ENCODE measurements at regions not wholly inside any gene's neighbourhood (a gene's known extent, or its start where the extent isn't known, plus 50 kb on each side); places are given as distances from the start of the nearest gene placed in this dataset.

DNA sequence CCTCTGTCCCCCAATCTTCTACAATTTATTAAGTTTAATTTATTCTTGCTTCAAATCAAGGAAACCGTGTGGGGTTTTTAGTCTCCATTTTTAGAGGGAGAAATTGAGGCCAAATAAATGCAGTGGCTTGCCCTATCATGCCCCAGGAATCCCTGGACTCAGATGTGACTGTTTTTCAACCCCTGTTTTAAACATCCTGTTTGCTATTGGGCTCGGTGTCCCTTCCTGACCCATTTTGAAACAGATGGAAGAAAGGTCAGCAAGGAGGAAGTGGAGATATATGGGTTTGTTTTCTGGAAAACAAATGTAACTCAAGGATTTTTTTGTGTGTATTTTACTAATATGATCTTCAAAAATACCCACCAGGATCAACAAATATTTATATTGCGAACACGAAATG, 84.7 kb downstream of the DACT1 start:
- Histone ChIP-seq H3K4me2 (ENCODE audit: low read length) (no peak overlapping the region), H2AFZ (ENCODE audit: low read depth, low read length, poor library complexity, severe bottlenecking) (no peak overlapping the region), H3K36me3 (ENCODE audit: control insufficient read depth in 1 of 2, insufficient read depth in 2 of 2, low read length in 2 of 2) (no peaks in the 10 kb centered on the region), H3K4me3 (replicated peaks in 1 of 2; ENCODE audit: low read depth in 1 of 2, low read length in 2 of 2) (no peak overlapping the region), H3K9me2 (ENCODE audit: insufficient read depth) (peaks cover 2% of the 10 kb centered on the region; the same call in 1 of the 2 replicates), H3K9me3 (ENCODE audit: control insufficient read depth in 1 of 2, insufficient read depth in 1 of 2, low read depth in 1 of 2, low read length in 2 of 2) (no peaks in the 10 kb centered on the region), H3K9ac (ENCODE audit: low read length) (no peak overlapping the region), H3K27ac (ENCODE audit: low read depth, low read length) (no peak overlapping the region), H4K20me1 (ENCODE audit: insufficient read depth) (no peaks in the 10 kb centered on the region), H3K4me1 (ENCODE audit: control insufficient read depth in 1 of 2, insufficient read depth in 2 of 2, low read length in 2 of 2) (no peaks in the 10 kb centered on the region), H3K27me3 (ENCODE audit: insufficient read depth, low read length) (no peaks in the 10 kb centered on the region), H3K79me2 (ENCODE audit: insufficient read depth, low read length) (no peaks in the 10 kb centered on the region)
- ChIA-PET RAD21 (ENCODE audit: low non-redundant PET in 1 of 2, low total read pairs in 2 of 2, uncharacterized antibody in 2 of 2, unreplicated experiment in 2 of 2) (no interaction called here), CTCF (no interaction called here), POLR2A (no interaction called here)
- intact Hi-C loops (cut with micrococcal nuclease): no loop called here
- DNase-seq (ENCODE audit: low read depth, low spot score): no peak
- TF ChIP-seq, protein P1, sequence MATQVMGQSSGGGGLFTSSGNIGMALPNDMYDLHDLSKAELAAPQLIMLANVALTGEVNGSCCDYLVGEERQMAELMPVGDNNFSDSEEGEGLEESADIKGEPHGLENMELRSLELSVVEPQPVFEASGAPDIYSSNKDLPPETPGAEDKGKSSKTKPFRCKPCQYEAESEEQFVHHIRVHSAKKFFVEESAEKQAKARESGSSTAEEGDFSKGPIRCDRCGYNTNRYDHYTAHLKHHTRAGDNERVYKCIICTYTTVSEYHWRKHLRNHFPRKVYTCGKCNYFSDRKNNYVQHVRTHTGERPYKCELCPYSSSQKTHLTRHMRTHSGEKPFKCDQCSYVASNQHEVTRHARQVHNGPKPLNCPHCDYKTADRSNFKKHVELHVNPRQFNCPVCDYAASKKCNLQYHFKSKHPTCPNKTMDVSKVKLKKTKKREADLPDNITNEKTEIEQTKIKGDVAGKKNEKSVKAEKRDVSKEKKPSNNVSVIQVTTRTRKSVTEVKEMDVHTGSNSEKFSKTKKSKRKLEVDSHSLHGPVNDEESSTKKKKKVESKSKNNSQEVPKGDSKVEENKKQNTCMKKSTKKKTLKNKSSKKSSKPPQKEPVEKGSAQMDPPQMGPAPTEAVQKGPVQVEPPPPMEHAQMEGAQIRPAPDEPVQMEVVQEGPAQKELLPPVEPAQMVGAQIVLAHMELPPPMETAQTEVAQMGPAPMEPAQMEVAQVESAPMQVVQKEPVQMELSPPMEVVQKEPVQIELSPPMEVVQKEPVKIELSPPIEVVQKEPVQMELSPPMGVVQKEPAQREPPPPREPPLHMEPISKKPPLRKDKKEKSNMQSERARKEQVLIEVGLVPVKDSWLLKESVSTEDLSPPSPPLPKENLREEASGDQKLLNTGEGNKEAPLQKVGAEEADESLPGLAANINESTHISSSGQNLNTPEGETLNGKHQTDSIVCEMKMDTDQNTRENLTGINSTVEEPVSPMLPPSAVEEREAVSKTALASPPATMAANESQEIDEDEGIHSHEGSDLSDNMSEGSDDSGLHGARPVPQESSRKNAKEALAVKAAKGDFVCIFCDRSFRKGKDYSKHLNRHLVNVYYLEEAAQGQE (IDR thresholded peaks at IDR 0.05; ENCODE audit: low read depth): no peak
- ATAC-seq: no peak
- BruUV-seq (replicated peaks): no TSS peak

GRCh38 chr14:58724206-58724605, 86.4 kb downstream of the DACT1 start:
- CTCF ChIA-PET: no interaction called here
- H3K9me3 ChIP-seq (ENCODE audit: control insufficient read depth in 1 of 2, insufficient read depth in 1 of 2, low read depth in 1 of 2, low read length in 2 of 2): no peaks in the 10 kb centered on the region
- H3K79me2 ChIP-seq (ENCODE audit: insufficient read depth, low read length): no peaks in the 10 kb centered on the region
- intact Hi-C loops (cut with micrococcal nuclease): no loop called here
- POLR2A ChIA-PET: no interaction called here
- DNase-seq (ENCODE audit: low read depth, low spot score) (no peak), ATAC-seq (no peak)
- TF ChIP-seq ZBTB33 (IDR thresholded peaks at IDR 0.05; ENCODE audit: extremely low read depth, insufficient replicate concordance, low read length): no peak
- no peak for TF ChIP-seq YY1 (IDR thresholded peaks at IDR 0.05; ENCODE audit: extremely low read depth, insufficient replicate concordance, low read depth, low read length)
- no peak for TF ChIP-seq CEBPB (IDR thresholded peaks at IDR 0.05; ENCODE audit: low read depth)
- no peak for TF ChIP-seq POLR2AphosphoS5 (IDR thresholded peaks at IDR 0.05; ENCODE audit: low read depth, low read length)
- no peak for TF ChIP-seq SRF (IDR thresholded peaks at IDR 0.05; ENCODE audit: low read depth)
- TF ChIP-seq RAD21 (IDR thresholded peaks at IDR 0.05; ENCODE audit: low read depth): no peak
- TF ChIP-seq TCF7L2 (IDR thresholded peaks at IDR 0.05; ENCODE audit: borderline replicate concordance, extremely low read depth, insufficient read depth, insufficient read length): no peak
- no peak for TF ChIP-seq EZH2 (IDR thresholded peaks at IDR 0.05)
- TF ChIP-seq EZH2phosphoT487 (IDR thresholded peaks at IDR 0.05; ENCODE audit: borderline replicate concordance): no peak
- TF ChIP-seq ATF3 (IDR thresholded peaks at IDR 0.05): no peak
- TF ChIP-seq CBX3 (IDR thresholded peaks at IDR 0.05; ENCODE audit: low read depth): no peak
- TF ChIP-seq FOSL1 (IDR thresholded peaks at IDR 0.05; ENCODE audit: low read depth): no peak
- TF ChIP-seq EGR1 (IDR thresholded peaks at IDR 0.05; ENCODE audit: low read depth): no peak
- TF ChIP-seq SIN3A (IDR thresholded peaks at IDR 0.05; ENCODE audit: low read depth): no peak
- H3K4me3 ChIP-seq (replicated peaks in 1 of 2; ENCODE audit: low read depth in 1 of 2, low read length in 2 of 2): no peak overlapping the region
- no peak overlapping the region for H3K27ac ChIP-seq (ENCODE audit: low read depth, low read length)
- H3K36me3 ChIP-seq (ENCODE audit: control insufficient read depth in 1 of 2, insufficient read depth in 2 of 2, low read length in 2 of 2): no peaks in the 10 kb centered on the region
- H3K9me2 ChIP-seq (ENCODE audit: insufficient read depth): peaks cover 2% of the 10 kb centered on the region; the same call in 1 of the 2 replicates
- RAD21 ChIA-PET (ENCODE audit: low non-redundant PET in 1 of 2, low total read pairs in 2 of 2, uncharacterized antibody in 2 of 2, unreplicated experiment in 2 of 2): no interaction called here
- H3K9ac ChIP-seq (ENCODE audit: low read length): no peak overlapping the region
- peak overlapping the region; percentile 8 for H2AFZ ChIP-seq (ENCODE audit: low read depth, low read length, poor library complexity, severe bottlenecking)
- BruUV-seq (replicated peaks): no TSS peak
- no peaks in the 10 kb centered on the region for H4K20me1 ChIP-seq (ENCODE audit: insufficient read depth)
- peaks cover 0 to 5% of the 10 kb centered on the region in 2 experiments; a peak in 1 of 4 replicates for H3K4me1 ChIP-seq (ENCODE audit: control insufficient read depth in 1 of 2, insufficient read depth in 2 of 2, low read length in 2 of 2)
- no peaks in the 10 kb centered on the region for H3K27me3 ChIP-seq (ENCODE audit: insufficient read depth, low read length)
- H3K4me2 ChIP-seq (ENCODE audit: low read length): no peak overlapping the region
